ENCODE measurements at regions not wholly inside any gene's neighbourhood (a gene's known extent, or its start where the extent isn't known, plus 50 kb on each side); places are given as distances from the start of the nearest gene placed in this dataset.

DNA sequence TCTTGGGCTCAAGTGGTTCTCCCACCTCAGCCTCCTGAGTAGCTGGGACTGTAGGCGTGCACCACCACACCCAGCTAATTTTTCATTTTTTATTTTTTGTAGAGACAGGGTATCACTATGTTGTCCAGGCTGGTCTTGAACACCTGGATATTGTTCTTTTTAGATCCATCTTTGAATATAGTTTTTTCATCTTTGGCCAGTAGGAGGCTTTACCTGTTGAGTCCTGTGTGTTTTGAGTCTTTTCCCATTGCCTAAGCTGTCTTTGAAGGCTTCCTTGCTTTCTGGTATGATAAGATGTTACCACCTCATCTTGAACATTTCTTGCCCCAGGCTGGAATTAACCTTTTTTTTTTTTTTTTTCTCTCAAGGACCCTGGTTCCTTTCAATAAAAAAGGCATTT lies 387.8 kb upstream of the RUNX1 start:
- TF ChIP-seq, protein P1, sequence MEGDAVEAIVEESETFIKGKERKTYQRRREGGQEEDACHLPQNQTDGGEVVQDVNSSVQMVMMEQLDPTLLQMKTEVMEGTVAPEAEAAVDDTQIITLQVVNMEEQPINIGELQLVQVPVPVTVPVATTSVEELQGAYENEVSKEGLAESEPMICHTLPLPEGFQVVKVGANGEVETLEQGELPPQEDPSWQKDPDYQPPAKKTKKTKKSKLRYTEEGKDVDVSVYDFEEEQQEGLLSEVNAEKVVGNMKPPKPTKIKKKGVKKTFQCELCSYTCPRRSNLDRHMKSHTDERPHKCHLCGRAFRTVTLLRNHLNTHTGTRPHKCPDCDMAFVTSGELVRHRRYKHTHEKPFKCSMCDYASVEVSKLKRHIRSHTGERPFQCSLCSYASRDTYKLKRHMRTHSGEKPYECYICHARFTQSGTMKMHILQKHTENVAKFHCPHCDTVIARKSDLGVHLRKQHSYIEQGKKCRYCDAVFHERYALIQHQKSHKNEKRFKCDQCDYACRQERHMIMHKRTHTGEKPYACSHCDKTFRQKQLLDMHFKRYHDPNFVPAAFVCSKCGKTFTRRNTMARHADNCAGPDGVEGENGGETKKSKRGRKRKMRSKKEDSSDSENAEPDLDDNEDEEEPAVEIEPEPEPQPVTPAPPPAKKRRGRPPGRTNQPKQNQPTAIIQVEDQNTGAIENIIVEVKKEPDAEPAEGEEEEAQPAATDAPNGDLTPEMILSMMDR (IDR thresholded peaks at IDR 0.05 in 4 of 5, conservative IDR thresholded peaks at IDR 0.05 in 1 of 5) = no peak
- TF ChIP-seq POLR2A (IDR thresholded peaks at IDR 0.05) = no peak
